Dedifferentiated amniotic fluid mesenchymal stem cell (primary cell): ENCODE measurements at regions not wholly inside any gene's neighbourhood (a gene's known extent, or its start where the extent isn't known, plus 50 kb on each side); places are given as distances from the start of the nearest gene placed in this dataset.

Experiments used
- DNase-seq: peaks from one replicate; pipeline ENCODE4 v3.0.0-alpha.2; 2016; ENCODE audit errors: extremely low spot score

DNA sequence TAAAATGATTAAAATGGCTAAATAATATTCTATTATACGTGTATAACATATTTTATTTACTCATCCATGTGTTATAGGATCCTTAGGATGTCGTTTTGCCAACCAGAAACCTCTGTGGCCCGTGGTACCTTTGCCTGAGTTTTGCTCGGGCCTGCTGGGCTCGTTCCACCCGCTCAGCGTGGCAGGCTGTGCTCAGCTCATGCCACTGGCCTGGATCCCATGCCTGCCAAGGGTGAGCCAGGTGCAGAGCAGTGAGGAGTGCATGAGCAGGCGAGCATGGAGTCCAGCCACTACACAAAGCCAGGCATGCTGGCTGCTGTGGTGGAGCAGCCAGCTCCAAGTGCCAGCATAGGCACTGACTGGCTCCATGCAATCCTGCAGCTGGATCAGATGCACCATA lies 417.2 kb downstream of the TTLL7 start:
- no peak for DNase-seq

DNA sequence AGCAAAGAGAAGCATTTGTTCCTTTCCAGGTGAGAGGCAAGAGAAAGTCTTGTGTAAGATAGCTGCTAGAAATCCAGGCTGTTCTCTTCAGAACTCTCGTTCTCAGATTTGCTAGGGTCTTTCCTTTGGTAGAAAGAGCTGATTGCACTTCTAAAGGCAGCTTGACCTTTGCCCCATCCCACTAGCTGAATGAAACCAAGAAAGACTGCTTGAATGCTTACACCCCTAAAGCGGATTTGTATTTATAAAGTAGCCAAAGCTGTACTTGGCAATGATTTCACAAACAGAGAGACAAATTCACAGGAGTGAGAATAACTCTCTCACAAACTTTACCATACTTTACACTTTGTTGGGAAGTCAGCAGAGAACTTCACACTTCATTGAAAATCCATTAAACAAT lies 424.1 kb downstream of the TTLL7 start:
- no peak for DNase-seq

DNA sequence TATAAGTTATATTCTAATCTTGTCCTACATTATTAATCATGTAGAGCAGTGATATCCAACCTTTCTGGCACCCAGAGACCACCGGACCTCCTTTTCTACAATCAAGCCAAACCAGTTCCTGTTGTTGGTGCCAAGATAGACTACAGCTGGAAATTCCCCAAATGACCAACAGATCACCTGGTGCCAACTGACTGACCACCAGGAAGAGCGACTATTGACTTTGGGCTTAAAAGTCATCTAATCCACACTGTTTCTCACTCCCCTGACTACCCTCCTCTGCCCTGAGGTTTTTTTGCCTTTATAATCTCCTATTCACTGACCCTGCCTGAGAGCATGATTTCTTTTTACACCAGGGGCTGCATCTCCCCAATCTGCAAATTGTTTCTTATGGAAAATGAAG lies 425.2 kb downstream of the TTLL7 start:
- DNase-seq = no peak

DNA sequence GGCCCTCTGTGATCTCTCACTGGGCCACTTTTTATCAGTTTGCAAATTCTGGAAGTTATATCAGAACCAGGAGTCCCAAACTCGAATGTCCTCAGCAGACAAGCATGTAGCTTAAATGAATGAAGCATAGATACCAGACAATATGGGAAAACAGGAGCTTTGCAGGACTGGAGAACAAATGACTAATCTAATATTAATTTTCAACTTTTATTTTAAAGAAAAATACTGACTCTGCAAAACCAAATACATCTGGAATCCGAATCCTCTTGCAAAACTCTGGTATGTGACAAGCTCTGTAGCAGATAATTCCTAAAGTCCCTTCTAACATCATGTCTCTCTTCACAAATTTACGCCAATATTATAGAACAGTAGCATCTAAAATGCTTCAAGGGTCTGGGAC lies 427.4 kb downstream of the TTLL7 start:
- DNase-seq = no peak

DNA sequence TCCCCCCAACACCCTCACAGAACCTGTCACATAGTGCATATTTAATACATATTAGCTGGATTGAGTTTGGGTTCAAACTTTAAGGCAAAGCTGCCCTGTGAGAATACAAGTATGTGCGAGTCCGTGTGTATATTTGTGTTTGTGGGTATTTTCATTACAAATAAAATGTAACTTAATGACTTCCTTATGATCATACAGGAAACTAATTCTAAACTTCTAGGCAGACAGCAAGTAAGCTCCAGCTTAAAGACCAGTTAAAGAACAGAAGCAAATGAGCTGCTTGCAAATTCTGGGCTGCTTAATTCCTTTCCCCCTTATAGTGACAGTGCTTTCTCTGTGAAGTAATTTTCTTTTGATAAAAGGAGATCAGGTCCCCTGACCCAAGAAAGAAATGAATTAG lies 437.6 kb downstream of the TTLL7 start:
- DNase-seq = no peak

DNA sequence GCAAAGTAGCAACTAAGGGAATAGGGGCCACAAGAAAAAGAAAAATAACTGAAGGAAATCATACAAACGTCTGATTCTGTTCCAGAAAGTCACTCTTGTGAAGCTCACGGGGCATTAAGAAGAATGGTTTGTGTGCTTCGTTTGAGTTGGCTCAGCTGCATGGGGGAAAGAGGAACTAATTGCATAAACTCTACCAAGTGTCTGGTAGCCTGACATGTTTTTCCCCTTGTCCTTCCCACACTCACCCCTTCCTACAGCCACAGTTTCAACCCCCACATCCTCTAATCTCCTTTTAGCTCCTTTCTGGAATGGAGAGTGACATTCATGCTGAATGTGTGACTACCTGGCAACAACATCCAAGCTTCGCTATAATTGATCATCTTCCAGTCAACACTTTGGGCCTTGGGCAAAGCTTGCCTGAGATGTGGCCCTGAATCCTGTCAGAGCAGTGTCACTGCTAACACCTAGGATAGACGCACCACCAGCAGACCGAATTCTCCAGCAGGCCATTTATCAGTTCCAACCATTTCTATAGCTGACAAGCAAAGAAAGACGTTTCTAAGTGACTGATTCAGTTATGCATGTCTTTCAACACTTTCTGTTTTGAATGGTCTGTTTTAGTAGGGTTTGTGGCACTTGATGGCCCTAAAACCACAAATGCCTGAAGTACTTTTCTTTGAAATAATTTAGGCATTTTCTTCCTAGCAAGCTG lies 439.6 kb downstream of the TTLL7 start:
- no peak for DNase-seq

DNA sequence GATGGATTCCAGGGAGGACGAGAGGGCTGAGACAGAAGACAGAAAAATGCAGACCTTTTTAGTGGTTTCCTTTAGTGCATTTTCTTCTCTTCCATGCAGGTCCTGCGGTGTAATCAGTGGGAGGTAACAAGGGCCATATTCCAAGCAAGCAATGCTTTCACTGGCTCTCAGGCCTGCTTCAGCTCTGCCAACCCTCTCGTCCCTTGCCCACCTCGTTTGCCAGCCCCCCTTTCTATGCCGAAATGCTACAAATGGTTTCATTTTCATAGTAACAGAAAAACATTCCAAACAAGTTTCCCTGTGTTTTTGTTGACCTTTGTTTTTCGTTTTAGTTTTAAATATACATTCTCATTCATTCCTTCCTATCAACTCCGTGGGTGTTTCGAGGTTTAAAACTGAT lies 443.1 kb downstream of the TTLL7 start:
- DNase-seq = peak; percentile 38

DNA sequence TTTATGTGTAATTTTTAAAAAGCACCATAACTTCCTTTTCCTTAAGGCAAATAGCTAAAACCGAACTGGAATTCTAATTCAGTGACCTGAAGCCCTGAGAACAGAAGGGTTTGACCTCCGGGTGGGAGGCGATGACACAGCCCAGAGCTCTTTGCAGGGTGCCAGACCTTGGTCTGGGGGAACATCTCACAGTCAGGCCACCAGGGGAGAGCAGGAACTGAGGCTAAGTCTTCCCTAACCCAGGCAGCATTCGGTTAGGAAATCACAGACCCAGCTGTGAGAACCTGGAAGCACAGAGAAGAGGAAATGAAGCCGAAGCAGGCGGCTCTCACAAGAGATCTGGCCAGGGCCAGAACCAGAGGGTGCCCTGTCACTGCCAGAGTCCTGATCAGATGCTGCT lies 444.8 kb downstream of the TTLL7 start:
- DNase-seq = no peak

DNA sequence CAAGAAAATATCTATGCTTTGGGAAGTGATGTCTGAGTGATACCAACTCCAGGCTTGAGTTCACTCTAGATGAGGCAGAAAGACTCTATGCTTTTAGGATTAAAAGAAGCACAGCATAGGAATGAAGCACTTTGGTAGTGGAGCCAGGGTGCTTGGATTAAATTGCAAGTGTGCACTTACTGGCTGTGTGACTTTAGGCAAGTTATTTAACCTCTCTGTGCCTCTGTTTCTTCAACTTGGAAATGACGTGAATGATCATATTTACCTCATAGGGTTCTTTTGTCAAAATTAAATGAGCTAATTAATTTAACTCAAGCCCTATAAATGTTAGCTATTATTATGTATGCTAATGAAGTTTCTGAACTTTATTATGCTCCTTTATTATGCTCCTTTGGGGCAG lies 446.1 kb downstream of the TTLL7 start:
- no peak for DNase-seq

DNA sequence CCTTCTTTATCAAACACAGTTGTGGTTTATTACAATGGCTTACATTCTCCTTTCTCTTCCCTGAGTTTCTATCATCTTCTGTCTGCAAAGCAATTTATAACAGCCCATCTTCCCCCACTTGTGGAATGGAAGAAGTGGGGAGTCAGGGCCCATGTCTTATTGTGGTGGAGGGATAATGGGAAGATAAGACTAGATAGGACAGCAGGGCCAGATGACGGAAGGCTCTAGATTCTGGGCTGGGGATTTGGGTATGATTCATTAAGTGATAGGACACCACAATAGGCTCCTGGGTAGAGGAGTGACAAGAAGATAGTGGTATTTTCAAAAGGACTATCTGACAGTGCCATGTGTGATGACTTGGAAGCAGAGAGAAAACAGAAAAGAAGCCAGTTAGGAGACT lies 450.6 kb downstream of the TTLL7 start:
- DNase-seq = no peak

DNA sequence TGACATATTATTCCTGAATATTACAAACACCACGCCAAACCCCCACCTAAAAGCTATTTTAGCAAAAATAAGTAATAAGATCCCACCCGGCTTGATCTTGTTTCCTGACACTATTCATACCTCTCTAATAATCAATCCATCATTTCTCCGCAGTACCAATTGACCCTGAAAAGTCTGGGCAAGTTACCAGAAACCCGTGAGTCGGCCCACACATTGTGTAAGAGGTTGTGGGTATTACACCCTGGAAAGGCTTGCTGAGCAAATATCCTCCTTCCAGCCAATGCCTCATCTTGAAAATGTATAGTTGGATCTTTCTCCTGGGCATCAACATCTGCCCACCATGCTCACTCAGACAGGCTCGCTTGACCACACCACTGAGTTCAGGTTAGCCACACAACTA lies 451.0 kb downstream of the TTLL7 start:
- DNase-seq = no peak

DNA sequence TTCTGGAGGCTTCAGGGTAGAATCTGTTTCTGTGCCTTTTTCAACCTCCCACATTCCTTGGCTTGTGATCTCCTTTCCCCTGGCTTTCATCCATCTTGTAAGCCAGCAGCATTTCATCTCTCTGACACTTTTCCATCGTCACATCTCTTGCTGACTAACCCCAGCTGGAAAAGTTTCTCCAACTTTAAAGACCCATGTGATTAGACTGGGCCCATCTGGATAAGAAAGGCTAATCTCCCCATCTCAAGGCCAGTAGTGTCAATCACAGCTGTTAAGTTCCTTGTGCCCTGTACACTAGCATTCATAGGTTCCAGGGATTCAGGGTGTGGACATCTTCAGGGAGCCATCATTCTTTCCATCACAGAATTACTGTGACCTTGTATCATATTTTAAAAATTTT lies 452.1 kb downstream of the TTLL7 start:
- no peak for DNase-seq

DNA sequence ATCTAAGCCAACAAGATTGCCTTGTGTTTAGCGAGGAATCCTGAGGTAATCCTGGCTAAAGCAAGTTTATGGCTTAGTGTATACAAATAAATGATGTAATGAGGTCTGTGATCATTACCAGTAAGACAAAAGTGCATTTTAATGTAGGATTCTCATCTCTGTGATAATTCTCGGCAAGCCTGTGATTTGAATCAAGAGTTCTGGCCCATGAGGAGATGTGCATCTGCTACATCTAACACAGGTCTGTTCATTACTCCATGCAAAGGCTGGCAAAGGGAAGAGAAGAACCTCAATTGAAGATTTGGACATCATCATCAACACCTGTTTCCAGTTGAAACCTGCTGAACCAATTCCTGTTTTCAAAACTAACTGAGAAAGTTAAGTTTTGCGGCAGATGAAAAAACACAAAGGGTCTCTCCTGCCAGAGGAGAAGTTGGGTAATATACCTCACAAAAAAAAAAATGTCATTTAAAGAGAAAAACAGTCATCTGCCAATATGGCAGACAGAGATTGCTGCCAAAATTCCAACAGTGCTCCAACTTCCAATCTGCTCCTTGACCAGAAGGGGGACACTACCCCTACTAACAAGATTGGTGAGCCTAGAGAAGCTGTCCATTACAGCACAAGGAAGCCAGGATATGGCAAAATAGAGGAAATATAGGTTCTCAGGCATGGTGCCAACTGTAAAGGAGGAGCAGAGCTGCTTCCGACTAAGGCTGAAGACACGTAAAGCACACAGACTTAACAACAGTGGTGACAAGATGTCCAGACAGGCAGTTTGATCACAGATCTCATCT lies 453.7 kb downstream of the TTLL7 start:
- DNase-seq = no peak

DNA sequence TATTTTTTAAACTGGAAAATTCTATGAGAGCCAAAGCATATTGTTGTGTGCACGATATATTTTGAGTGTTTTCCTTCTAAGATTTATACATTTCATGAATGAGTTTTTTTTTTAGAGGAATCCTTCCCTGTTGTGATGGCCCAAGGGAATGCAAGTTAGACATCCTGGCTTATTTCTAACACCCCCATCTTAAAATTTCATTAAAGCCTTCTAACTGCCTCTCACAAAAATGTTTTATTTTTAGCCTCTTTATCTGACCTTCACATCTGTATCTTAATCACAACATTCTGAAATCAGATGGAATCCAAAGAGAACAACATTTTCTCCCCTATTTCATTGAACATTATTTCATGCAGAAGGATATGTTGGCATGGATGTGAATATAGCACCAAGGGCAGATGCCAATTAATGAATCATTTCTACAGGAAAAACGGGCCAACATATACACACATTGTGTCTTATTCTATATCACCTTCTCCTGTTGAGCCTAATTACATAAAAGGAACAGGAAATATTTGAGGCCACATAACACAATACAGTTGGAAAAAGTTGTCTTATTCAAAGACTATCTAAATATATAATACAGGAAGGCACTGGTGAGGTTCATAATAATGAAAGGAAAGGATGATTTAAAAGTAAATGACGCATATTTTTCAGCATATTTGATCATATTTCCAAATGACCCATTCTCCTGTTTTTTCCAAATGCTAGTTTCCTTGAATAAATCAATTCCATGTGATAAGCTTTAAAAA lies 455.5 kb downstream of the TTLL7 start:
- no peak for DNase-seq

DNA sequence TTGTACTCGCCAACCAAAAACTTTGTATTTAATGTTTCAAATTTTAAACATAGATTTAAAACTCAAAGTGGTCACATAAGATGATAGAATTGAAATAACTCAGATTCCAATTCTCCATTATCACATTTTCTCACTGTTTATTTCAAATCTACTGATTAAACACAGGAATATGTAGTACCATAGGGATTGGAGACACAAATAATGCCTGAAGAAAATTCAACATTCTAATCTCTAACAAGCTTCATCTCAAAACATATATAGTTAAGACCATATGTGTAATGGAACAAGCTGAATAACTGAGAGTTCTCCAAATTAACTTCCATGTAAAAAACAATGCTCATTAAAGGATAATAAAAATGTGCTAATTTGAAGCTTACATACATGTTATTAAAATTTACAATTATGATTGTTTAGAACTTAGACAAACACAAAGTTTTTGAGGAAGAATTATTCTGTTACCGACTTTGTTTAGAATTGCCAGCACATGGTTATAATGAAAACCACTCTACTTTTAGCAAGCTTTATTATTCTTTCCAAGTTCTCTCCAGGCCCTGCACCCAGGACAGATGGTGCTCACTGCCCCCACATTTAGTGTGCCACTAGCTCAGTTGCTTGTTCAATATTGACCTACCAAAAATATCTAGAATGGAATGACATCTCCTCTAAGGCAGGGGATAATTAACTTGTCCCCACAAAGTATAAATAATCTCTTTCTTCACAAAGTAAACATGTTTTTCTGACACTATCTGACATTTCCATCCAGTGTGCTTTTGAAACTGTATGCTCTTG lies 467.2 kb downstream of the TTLL7 start:
- DNase-seq = no peak

DNA sequence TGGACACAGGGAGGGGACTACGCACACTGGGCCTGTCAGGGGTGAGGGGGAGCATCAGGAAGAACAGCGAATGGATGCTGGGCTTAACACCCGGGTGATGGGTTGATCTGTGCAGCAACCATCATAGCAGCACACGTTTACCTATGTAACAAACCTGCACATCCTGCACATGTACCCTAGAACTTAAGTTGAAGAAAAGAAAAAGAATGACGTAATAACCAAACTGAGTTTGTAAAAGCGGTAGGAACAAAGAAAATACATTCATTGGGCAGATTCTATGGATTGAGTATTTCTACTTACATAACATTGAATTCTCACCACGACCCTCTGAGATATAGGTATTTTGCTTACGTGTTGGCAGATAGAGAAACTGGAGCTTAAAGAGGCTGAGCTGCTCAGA lies 468.4 kb downstream of the TTLL7 start:
- no peak for DNase-seq

DNA sequence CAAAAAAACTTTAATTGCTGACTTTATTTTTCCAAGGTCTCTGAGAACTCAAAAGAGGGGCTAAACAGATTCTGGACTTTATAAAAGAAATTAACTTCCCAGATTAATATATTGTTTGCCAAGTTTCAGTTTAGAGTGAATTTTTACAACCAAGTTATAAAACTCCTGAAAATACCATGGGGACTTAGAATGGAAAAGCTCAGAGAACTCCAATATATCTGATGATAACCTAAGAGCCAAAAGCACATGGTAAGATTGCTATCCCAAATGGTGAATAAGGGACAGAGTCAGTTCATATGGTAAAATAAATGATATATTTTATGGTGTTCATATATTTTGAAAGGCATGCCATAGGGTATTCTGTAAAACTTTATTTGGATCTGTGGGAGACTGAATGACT lies 470.9 kb downstream of the TTLL7 start:
- DNase-seq = no peak

DNA sequence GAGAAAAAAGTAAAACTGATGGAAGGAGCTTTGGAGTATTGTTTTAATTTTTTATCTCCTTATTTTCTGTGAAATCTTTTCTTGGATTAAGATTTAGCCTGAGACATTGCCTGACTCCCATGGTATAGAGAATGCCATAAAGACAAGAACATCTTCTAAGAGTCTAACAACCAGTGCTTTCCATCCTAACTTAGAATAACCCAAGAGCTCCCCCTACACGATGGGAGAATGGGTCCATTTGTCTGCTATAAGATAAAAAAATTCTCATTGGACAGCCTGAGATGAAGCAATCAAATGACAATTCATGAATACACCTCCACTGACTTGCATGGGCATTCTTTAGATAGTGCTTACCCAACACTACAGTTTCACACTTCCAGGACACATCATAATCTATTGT lies 478.1 kb downstream of the TTLL7 start:
- DNase-seq = no peak

DNA sequence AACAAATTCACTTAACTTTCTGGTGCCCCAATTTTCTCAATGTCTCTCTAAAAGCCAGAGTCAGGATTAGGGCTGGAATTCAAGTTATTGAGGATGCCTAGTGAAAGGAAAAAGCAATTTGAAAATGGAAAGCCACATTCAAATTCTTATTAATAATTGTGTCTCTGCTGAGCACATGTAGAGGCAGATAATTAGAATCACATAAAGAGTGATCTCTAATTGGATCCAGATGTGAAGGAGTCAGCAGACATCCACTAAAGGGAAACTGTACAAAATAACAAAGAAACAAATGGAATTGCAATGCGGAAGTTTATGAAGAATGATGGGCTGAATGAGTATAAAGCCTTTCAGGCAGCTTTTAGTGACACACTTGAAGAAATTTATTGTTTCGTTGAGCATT lies 482.6 kb downstream of the TTLL7 start:
- peak; percentile 26 for DNase-seq

DNA sequence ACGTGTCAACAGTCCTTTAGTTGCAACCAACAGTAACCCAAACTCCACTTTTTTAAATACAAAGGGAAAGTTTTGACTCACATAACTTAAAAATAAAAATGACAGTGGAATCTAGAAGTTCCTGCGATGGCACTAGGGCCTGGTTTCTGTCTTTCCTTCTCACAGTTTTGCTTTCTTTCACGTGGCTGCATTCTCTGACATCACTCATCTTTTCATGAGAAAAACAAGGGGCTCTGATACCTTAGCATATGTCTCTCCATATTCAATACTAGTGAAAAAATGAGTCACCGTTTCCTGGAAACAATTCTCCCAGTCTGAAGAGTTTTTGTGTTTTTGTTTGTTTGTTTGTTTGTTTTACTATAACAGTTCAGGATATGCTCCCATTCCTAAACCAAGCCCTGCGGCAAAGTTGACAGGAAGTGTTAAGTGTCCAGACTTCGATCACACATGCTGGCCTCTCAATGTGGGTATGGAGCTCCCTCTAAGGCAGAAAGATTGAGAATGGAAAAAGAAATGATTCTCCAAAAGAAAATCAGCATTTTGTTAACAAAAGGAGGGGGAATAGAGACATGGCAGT lies 483.3 kb downstream of the TTLL7 start:
- DNase-seq = no peak

DNA sequence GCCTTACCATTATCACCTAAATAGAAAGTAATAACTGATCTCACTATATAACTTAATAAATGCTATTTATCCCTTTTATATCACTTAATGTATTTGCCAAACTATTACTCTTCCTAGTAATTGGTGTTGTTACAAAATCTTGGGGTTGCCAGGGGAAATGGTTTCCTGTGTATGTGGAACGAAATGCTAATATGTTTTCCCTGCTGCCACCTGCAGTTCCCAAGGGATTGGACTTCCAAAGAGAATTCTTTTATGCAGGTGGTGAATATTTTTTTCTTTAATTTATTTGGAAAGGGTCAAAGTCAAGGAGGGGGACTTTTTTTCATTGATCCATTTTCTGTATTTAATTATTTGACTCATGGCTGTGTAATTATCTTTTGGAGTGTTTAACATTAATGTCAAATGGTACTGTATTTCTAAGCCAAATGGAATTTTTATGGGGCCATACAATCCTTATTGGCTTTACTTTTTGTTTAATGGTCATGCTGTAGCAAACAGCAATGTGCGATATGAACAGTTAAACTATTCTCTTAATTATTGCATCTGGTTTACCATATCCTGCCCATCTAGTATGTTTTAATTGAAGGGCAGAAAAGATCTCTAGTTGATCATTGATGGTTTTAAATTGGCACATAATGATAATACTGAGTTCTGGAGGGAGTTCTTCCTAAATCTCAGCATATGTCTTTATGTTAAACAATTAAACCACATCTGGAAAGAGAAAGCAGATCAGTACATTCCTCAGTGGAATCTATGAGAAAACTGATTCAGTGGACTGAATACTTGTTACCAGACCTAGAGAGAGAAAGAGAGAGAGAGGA lies 486.3 kb downstream of the TTLL7 start:
- DNase-seq = no peak
